ENCODE measurements at regions not wholly inside any gene's neighbourhood (a gene's known extent, or its start where the extent isn't known, plus 50 kb on each side); places are given as distances from the start of the nearest gene placed in this dataset.

- TF ChIP-seq CTCF (IDR thresholded peaks at IDR 0.05; ENCODE audit: control extremely low read depth in 1 of 3, insufficient read depth in 1 of 3, low read depth in 1 of 3, low read length in 3 of 3) (no peak), SAP30 (IDR thresholded peaks at IDR 0.05; ENCODE audit: insufficient read depth, insufficient replicate concordance, low read length) (no peak), EP300 (IDR thresholded peaks at IDR 0.05; ENCODE audit: borderline replicate concordance in 1 of 2, low read depth in 2 of 2, low read length in 2 of 2) (no peak), ATF3 (IDR thresholded peaks at IDR 0.05; ENCODE audit: insufficient read depth, low read depth, low read length) (no peak), POLR2A (IDR thresholded peaks at IDR 0.05; ENCODE audit: control extremely low read depth in 1 of 2, low read depth in 2 of 2, low read length in 2 of 2) (no peak), POLR2AphosphoS5 (IDR thresholded peaks at IDR 0.05; ENCODE audit: low read depth, low read length) (no peak), CHD2 (IDR thresholded peaks at IDR 0.05; ENCODE audit: low read length) (no peak), SRF (IDR thresholded peaks at IDR 0.05; ENCODE audit: low read depth, low read length) (no peak), RNF2 (IDR thresholded peaks at IDR 0.05; ENCODE audit: borderline replicate concordance, low read depth, low read length, missing control alignments, poor library complexity, severe bottlenecking) (no peak), SIX5 (IDR thresholded peaks at IDR 0.05; ENCODE audit: low read depth, low read length) (no peak)
These were observed 230.9 kb upstream of the CD96 start for GRCh38 chr3:111311126-111311525.

Measured in H1 (cell line).